K562 (cell line): ENCODE measurements at regions not wholly inside any gene's neighbourhood (a gene's known extent, or its start where the extent isn't known, plus 50 kb on each side); places are given as distances from the start of the nearest gene placed in this dataset.

Experiments
- ATAC-seq: fragments of 200-7000 bp; cut with Tn5 transposase; 3 replicates; pipeline ENCODE4 v1.9.1; 2020; ENCODE audit warnings: moderate library complexity
- BruUV-seq: library from RNA; stranded (reverse); fragments of 400-500 nt; replicated peaks from 2 replicates; lab custom pipeline; 2021; lab: Mats Ljungman, UMichigan
- CTCF ChIA-PET: fragments of 300-600 bp; formaldehyde crosslinking; extraction: SDS; loops from one replicate; lab custom pipeline; 2021; ENCODE audit warnings: low intra/inter-chr PET ratio; lab: Yijun Ruan, JAX
- POLR2A ChIA-PET: fragments of 300-600, 350-650 bp; sonication (Branson Sonifier 250); formaldehyde crosslinking; extraction: SDS; loops from one replicate; lab custom pipeline; 2021; ENCODE audit warnings: antibody characterized with exemption, inconsistent platforms; lab: Yijun Ruan, JAX
- DNase-seq, 4 experiments: peaks; one replicate each; pipeline versions ENCODE4 v3.0.0 to v3.0.0-alpha.2; 2011 to 2018; ENCODE audit warnings: low spot score in 3 of 4, mixed read lengths in 3 of 4; ENCODE audit errors: extremely low read depth in 1 of 4
- FAIRE-seq: peaks from 2 replicates; lab custom pipeline; 2011; peaks lifted over from hg19 to GRCh38; lab: Jason Lieb, UNC
- H2AFZ ChIP-seq: 2 replicates; pipeline ENCODE4 v1.6.0; 2011; ENCODE audit warnings: low read depth, low read length, control low read depth, inconsistent platforms
- H3K27ac ChIP-seq: fragments of 200-600 bp; 3 replicates; pipeline ENCODE4 v1.8.0; 2011; ENCODE audit warnings: low read depth, mild to moderate bottlenecking, control low read depth, inconsistent platforms, low read length, moderate library complexity, mixed read lengths; ENCODE audit errors: extremely low read depth
- H3K27me3 ChIP-seq, 2 experiments: fragments of 300-600 bp in 1 of 2; 2 replicates in 1 of 2; 3 replicates in 1 of 2; pipeline versions ENCODE4 v1.6.0 to v1.8.0; 2011; ENCODE audit warnings: inconsistent platforms in 2 of 2, low read length in 2 of 2, mild to moderate bottlenecking in 1 of 2, mixed read lengths in 1 of 2, moderate library complexity in 1 of 2; ENCODE audit not compliant: control insufficient read depth in 2 of 2, insufficient read depth in 2 of 2
- H3K36me3 ChIP-seq: fragments of 300-600 bp; 3 replicates; pipeline ENCODE4 v1.8.0; 2011; ENCODE audit warnings: mild to moderate bottlenecking, low read length, inconsistent platforms; ENCODE audit not compliant: control insufficient read depth, insufficient read depth
- H3K4me1 ChIP-seq, 2 experiments: fragments of 200-600 bp in 1 of 2; replicated peaks in 1 of 2; 2 replicates in 1 of 2; 3 replicates in 1 of 2; pipeline versions ENCODE4 v1.5.1 to v1.8.0; 2011; ENCODE audit warnings: inconsistent platforms in 2 of 2, low read length in 2 of 2, mild to moderate bottlenecking in 1 of 2, mixed read lengths in 1 of 2, moderate library complexity in 1 of 2; ENCODE audit not compliant: control insufficient read depth in 2 of 2, insufficient read depth in 2 of 2
- H3K4me2 ChIP-seq: 2 replicates; pipeline ENCODE4 v1.6.1; 2011; ENCODE audit warnings: low read length, control low read depth, inconsistent platforms, mixed read lengths; ENCODE audit not compliant: insufficient read depth
- H3K4me3 ChIP-seq: fragments of 200-600 bp; sonication (generic), shearing (Covaris generic); 2 replicates; pipeline ENCODE4 v1.5.1; 2016; ENCODE audit warnings: control low read depth, inconsistent platforms
- H3K79me2 ChIP-seq: fragments of 200-600 bp; 3 replicates; pipeline ENCODE4 v1.8.0; 2011; ENCODE audit warnings: low read length, inconsistent platforms; ENCODE audit not compliant: control insufficient read depth, insufficient read depth
- H3K9ac ChIP-seq, 2 experiments: 2 replicates each; pipeline versions ENCODE4 v1.6.0 to v1.6.1; 2011; ENCODE audit warnings: low read depth in 2 of 2, low read length in 2 of 2, control low read depth in 1 of 2, inconsistent platforms in 1 of 2, mild to moderate bottlenecking in 1 of 2, mixed read lengths in 1 of 2; ENCODE audit not compliant: insufficient read depth in 1 of 2
- H3K9me1 ChIP-seq: one replicate; pipeline ENCODE4 v1.6.0; 2011; ENCODE audit warnings: inconsistent platforms, mild to moderate bottlenecking, low read length, moderate library complexity; ENCODE audit not compliant: control insufficient read depth, insufficient read depth
- H3K9me3 ChIP-seq: replicated peaks from 2 replicates; pipeline ENCODE4 v1.5.1; 2011; ENCODE audit warnings: low read depth, low read length, inconsistent platforms; ENCODE audit not compliant: control insufficient read depth, insufficient read depth
- H4K20me1 ChIP-seq: replicated peaks from 2 replicates; pipeline ENCODE4 v1.6.1; 2011; ENCODE audit warnings: low read length, inconsistent platforms, mixed read lengths; ENCODE audit not compliant: control insufficient read depth, insufficient read depth
- BACH1 ChIP-seq: fragments of 200-800 bp; sonication (Bioruptor generic); IDR thresholded peaks from 2 replicates; pipeline ENCODE4 v1.6.1; 2016; ENCODE audit warnings: missing genetic modification characterization, missing compliant biosample characterization
- CHD4 ChIP-seq: fragments of 200-600 bp; sonication (generic); IDR thresholded peaks from 3 replicates; pipeline ENCODE4 v1.6.1; 2012; ENCODE audit warnings: low read depth, mild to moderate bottlenecking, mixed read lengths, low read length, inconsistent platforms; ENCODE audit not compliant: insufficient read depth, insufficient replicate concordance, poor library complexity, severe bottlenecking
- COPS2 ChIP-seq: fragments of 450-650 bp; conservative IDR thresholded peaks from 2 replicates; pipeline ENCODE4 v1.6.1; 2016; ENCODE audit warnings: mild to moderate bottlenecking, moderate library complexity
- DDX20 ChIP-seq: fragments of 450-650 bp; IDR thresholded peaks from 2 replicates; pipeline ENCODE4 v1.6.1; 2016; ENCODE audit warnings: missing genetic modification characterization, low read depth, mild to moderate bottlenecking, missing compliant biosample characterization, moderate library complexity
- FOS ChIP-seq: IDR thresholded peaks from 3 replicates; pipeline ENCODE4 v1.6.1; 2011; ENCODE audit not compliant: insufficient read length; ENCODE audit errors: extremely low read depth
- HINFP ChIP-seq: fragments of 450-650 bp; conservative IDR thresholded peaks from 2 replicates; pipeline ENCODE4 v1.6.1; 2016; ENCODE audit warnings: missing genetic modification characterization, low read depth, mild to moderate bottlenecking, control low read depth, missing compliant biosample characterization
- NFE2 ChIP-seq: IDR thresholded peaks from 2 replicates; pipeline ENCODE4 v1.6.1; 2014; ENCODE audit warnings: antibody characterized with exemption, low read depth
- TEAD2 ChIP-seq: fragments of 450-650 bp; IDR thresholded peaks from 2 replicates; pipeline ENCODE4 v1.6.1; 2016; ENCODE audit warnings: missing genetic modification characterization, control low read depth, missing compliant biosample characterization
- ZNF12 ChIP-seq: sonication (generic); formaldehyde crosslinking; IDR thresholded peaks from 2 replicates; pipeline ENCODE4 v1.4.0; 2020; ENCODE audit warnings: mild to moderate bottlenecking, missing genetic modification reagents
- ZNF311 ChIP-seq: fragments of 250-450 bp; sonication (Bioruptor Pico); IDR thresholded peaks from 2 replicates; pipeline ENCODE4 v1.4.0; 2020; ENCODE audit warnings: mild to moderate bottlenecking, moderate library complexity
- ZNF766 ChIP-seq: fragments of 200-800 bp; sonication (Bioruptor generic); conservative IDR thresholded peaks from 2 replicates; pipeline ENCODE4 v1.6.1; 2016; ENCODE audit warnings: missing genetic modification characterization, missing compliant biosample characterization
- WGBS: fragments of 100-300 bp; shearing (Covaris generic); methylation state at CpG from one replicate; pipeline ENCODE4 v1.1.6; 2016; ENCODE audit warnings: low coverage, mixed read lengths; ENCODE audit not compliant: insufficient coverage; ENCODE audit errors: missing lambda C conversion rate; 5-methylcytosine and 5-hydroxymethylcytosine counted together
- in situ Hi-C: fragments of 300-500 bp; cut with MboI; formaldehyde crosslinking; loops from 4 replicates; pipeline ENCODE4 v1.15.0; 2018; ENCODE audit warnings: inconsistent platforms, mixed read lengths
- intact Hi-C: fragments of 100-400 bp; cut with micrococcal nuclease; formaldehyde crosslinking; loops from 2 replicates; pipeline ENCODE4 v1.14.2; 2022

GRCh38 chr4:71260544-71260943 is 78.3 kb upstream of the SLC4A4 start:
- DNase-seq (no peak), FAIRE-seq (no peak), ATAC-seq (no peak)
- no TSS peak for BruUV-seq
- Histone ChIP-seq H3K9me3 (no peaks in the 10 kb centered on the region), H3K27me3 (peaks cover 0 to 7% of the 10 kb centered on the region in 2 experiments; a peak in 1 of 5 replicates), H3K27ac (no peak overlapping the region), H4K20me1 (no peaks in the 10 kb centered on the region), H3K4me2 (no peak overlapping the region), H3K4me1 (no peaks in the 10 kb centered on the region), H3K36me3 (no peaks in the 10 kb centered on the region), H3K79me2 (no peaks in the 10 kb centered on the region), H3K9me1 (no peaks in the 10 kb centered on the region), H3K9ac (no peak overlapping the region), H2AFZ (no peak overlapping the region), H3K4me3 (no peak overlapping the region)
- ChIA-PET CTCF (no interaction called here), POLR2A (interaction anchor here (1.4 kb wide), 1 partner anchor 11 kb away, joined by 3 read pairs; no protein-coding TSS in a partner anchor)
- intact Hi-C loops: no loop called here
- WGBS: 0% methylated on average over 1 of the region's 1 CpG
- no peak for TF ChIP-seq NFE2
- no peak for TF ChIP-seq COPS2
- no peak for TF ChIP-seq FOS
- TF ChIP-seq ZNF766: no peak
- TF ChIP-seq CHD4: no peak
- no peak for TF ChIP-seq TEAD2 (tag)
- no peak for TF ChIP-seq BACH1 (tag)
- no peak for TF ChIP-seq ZNF311 (CRISPR knock-in tag)
- no peak for TF ChIP-seq HINFP (tag)
- no peak for TF ChIP-seq DDX20
- no peak for TF ChIP-seq ZNF12 (CRISPR knock-in tag)
- in situ Hi-C loops: loop anchor here (25.0 kb wide), 1 partner anchor 452 kb away; no protein-coding TSS in a partner anchor
